Tibial nerve (tissue), 4 donors: ENCODE measurements at regions not wholly inside any gene's neighbourhood (a gene's known extent, or its start where the extent isn't known, plus 50 kb on each side); places are given as distances from the start of the nearest gene placed in this dataset.
A peak's percentile ranks its signal among the peaks of the same experiment; 100 is the strongest.
"Not testable (repeated sequence)": the region's sequence is repeated elsewhere in the genome, so short reads cannot be mapped to it uniquely, and the experiment has no call there.

Experiments used
- DNase-seq, 2 donors: peaks; one replicate each; pipeline ENCODE4 v3.0.0-alpha.2; 2019; ENCODE audit warnings: low spot score in 2 of 2
- H3K27ac ChIP-seq, 4 donors: fragments of 200-600 bp; sonication (generic) in 3 of 4; one replicate each; pipeline ENCODE4 v1.5.1; 2017 to 2019; ENCODE audit warnings: mild to moderate bottlenecking in 1 of 4
- H3K27me3 ChIP-seq, 2 donors: fragments of 200-600 bp; sonication (generic) in 1 of 2; one replicate each; pipeline versions ENCODE4 v1.5.1 to v1.6.0; 2017 to 2019
- H3K36me3 ChIP-seq, 3 donors: fragments of 200-600 bp; sonication (generic); one replicate each; pipeline ENCODE4 v1.5.1; 2018 to 2019
- H3K4me1 ChIP-seq, 4 donors: fragments of 200-600 bp; sonication (generic) in 3 of 4; one replicate each; pipeline ENCODE4 v1.5.1; 2017 to 2019
- H3K4me3 ChIP-seq, 4 donors: fragments of 200-600 bp; sonication (generic) in 3 of 4; one replicate each; pipeline ENCODE4 v1.5.1; 2017 to 2019; ENCODE audit warnings: mild to moderate bottlenecking in 1 of 4, moderate library complexity in 1 of 4
- H3K9me3 ChIP-seq, 4 donors: fragments of 200-600 bp; sonication (generic) in 3 of 4; one replicate each; pipeline ENCODE4 v1.5.1; 2017 to 2019
- CTCF ChIP-seq, 5 experiments: fragments of 200-600 bp in 3 of 5; fragments of 450-650 bp in 2 of 5; sonication (generic) in 3 of 5; IDR thresholded peaks; one replicate each; pipeline ENCODE4 v1.5.1; 2016 to 2019; ENCODE audit warnings: antibody characterized with exemption in 5 of 5, mild to moderate bottlenecking in 3 of 5, moderate library complexity in 2 of 5
- EP300 ChIP-seq, 2 donors: sonication (generic); formaldehyde crosslinking; IDR thresholded peaks; one replicate each; pipeline ENCODE4 v1.6.1; 2017; ENCODE audit warnings: antibody characterized with exemption in 2 of 2, mild to moderate bottlenecking in 1 of 2
- POLR2A ChIP-seq, 2 donors: fragments of 450-650 bp; IDR thresholded peaks; one replicate each; pipeline ENCODE4 v1.6.1; 2017; ENCODE audit warnings: antibody characterized with exemption in 2 of 2, mild to moderate bottlenecking in 2 of 2, moderate library complexity in 2 of 2
- WGBS, 2 donors: methylation state at CpG; one replicate each; pipeline ENCODE4 v1.1.5; 2018; 5-methylcytosine and 5-hydroxymethylcytosine counted together

GRCh38 chr3:28151207-28151550, 90.2 kb upstream of the CMC1 start:
- Histone ChIP-seq H3K4me1 (peaks cover 0 to 15% (median 0%) of the 10 kb centered on the region in 4 donors), H3K36me3 (no peaks in the 10 kb centered on the region), H3K27me3 (no peaks in the 10 kb centered on the region), H3K4me3 (no peak overlapping the region), H3K27ac (peak overlapping the region in 1 of 4 donors; percentile 50), H3K9me3 (peaks cover 0 to 6% (median 0%) of the 10 kb centered on the region in 4 donors)
- WGBS, 2 donors: 54 to 56% methylated on average over 2 of the region's 2 CpGs
- TF ChIP-seq POLR2A (IDR thresholded peaks at IDR 0.05): no peak
- TF ChIP-seq CTCF (IDR thresholded peaks at IDR 0.05): no peak
- no peak for DNase-seq

- Histone ChIP-seq H3K27ac (peak overlapping the region in 1 of 4 donors; percentile 50), H3K4me3 (no peak overlapping the region), H3K4me1 (peaks cover 0 to 15% (median 0%) of the 10 kb centered on the region in 4 donors), H3K27me3 (no peaks in the 10 kb centered on the region), H3K36me3 (no peaks in the 10 kb centered on the region), H3K9me3 (peaks cover 0 to 6% (median 0%) of the 10 kb centered on the region in 4 donors)
- DNase-seq: peak in 1 of 2 donors; percentile 15
- TF ChIP-seq EP300 (IDR thresholded peaks at IDR 0.05) (no peak), POLR2A (IDR thresholded peaks at IDR 0.05) (no peak), CTCF (IDR thresholded peaks at IDR 0.05) (no peak)
These were observed 89.7 kb upstream of the CMC1 start for GRCh38 chr3:28151608-28152228.

GRCh38 chr3:28155631-28156030, 85.8 kb upstream of the CMC1 start:
- TF ChIP-seq CTCF (IDR thresholded peaks at IDR 0.05): no peak
- TF ChIP-seq EP300 (IDR thresholded peaks at IDR 0.05): no peak
- no peak for TF ChIP-seq POLR2A (IDR thresholded peaks at IDR 0.05)
- Histone ChIP-seq H3K36me3 (no peaks in the 10 kb centered on the region), H3K27me3 (no peaks in the 10 kb centered on the region), H3K4me1 (peaks cover 0 to 11% (median 0%) of the 10 kb centered on the region in 4 donors), H3K4me3 (no peak overlapping the region), H3K27ac (no peak overlapping the region), H3K9me3 (peaks cover 0 to 18% (median 3%) of the 10 kb centered on the region in 4 donors)
- WGBS, 2 donors: 39 to 48% methylated on average over 2 of the region's 2 CpGs
- no peak for DNase-seq

- H3K4me3 ChIP-seq, H3K27me3 ChIP-seq, H3K4me1 ChIP-seq, H3K36me3 ChIP-seq, DNase-seq, H3K27ac ChIP-seq: not testable (repeated sequence)
- H3K9me3 ChIP-seq: peaks cover 0 to 18% (median 3%) of the 10 kb centered on the region in 4 donors
- 96% methylated on average over 16 of the region's 16 CpGs for WGBS, 2 donors
These were observed 84.8 kb upstream of the CMC1 start for GRCh38 chr3:28156599-28156998.

- no peaks in the 10 kb centered on the region for H3K27me3 ChIP-seq
- DNase-seq: no peak
- no peak overlapping the region for H3K27ac ChIP-seq
- no peaks in the 10 kb centered on the region for H3K9me3 ChIP-seq
- H3K4me1 ChIP-seq: no peaks in the 10 kb centered on the region
- TF ChIP-seq CTCF (IDR thresholded peaks at IDR 0.05) (no peak), EP300 (IDR thresholded peaks at IDR 0.05) (no peak)
- H3K36me3 ChIP-seq: no peaks in the 10 kb centered on the region
- WGBS, 2 donors: 54 to 56% methylated on average over 1 of the region's 1 CpG
- no peak overlapping the region for H3K4me3 ChIP-seq
These were observed 69.5 kb upstream of the CMC1 start for GRCh38 chr3:28171962-28172361.

- H3K27ac ChIP-seq: no peak overlapping the region
- DNase-seq: no peak
- H3K27me3 ChIP-seq: no peaks in the 10 kb centered on the region
- TF ChIP-seq POLR2A (IDR thresholded peaks at IDR 0.05) (no peak), CTCF (IDR thresholded peaks at IDR 0.05) (no peak), EP300 (IDR thresholded peaks at IDR 0.05) (no peak)
- no peaks in the 10 kb centered on the region for H3K36me3 ChIP-seq
- no peak overlapping the region for H3K4me3 ChIP-seq
- H3K9me3 ChIP-seq: no peaks in the 10 kb centered on the region
- H3K4me1 ChIP-seq: no peaks in the 10 kb centered on the region
These were observed 68.7 kb upstream of the CMC1 start for GRCh38 chr3:28172748-28173147.
